HAP-1 (cell line): ENCODE measurements at regions not wholly inside any gene's neighbourhood (a gene's known extent, or its start where the extent isn't known, plus 50 kb on each side); places are given as distances from the start of the nearest gene placed in this dataset.
"Not testable (repeated sequence)": the region's sequence is repeated elsewhere in the genome, so short reads cannot be mapped to it uniquely, and the experiment has no call there.

Experiments
- DNase-seq, 2 experiments: peaks; one replicate each; pipeline ENCODE4 v3.0.0-alpha.2; 2016 to 2020; ENCODE audit warnings: low spot score in 2 of 2
- H3K27me3 ChIP-seq: fragments of 250-450 bp; sonication (Bioruptor Pico); 2 replicates; pipeline ENCODE4 v1.5.1; 2020; ENCODE audit warnings: low read depth, mild to moderate bottlenecking, moderate library complexity
- H3K36me3 ChIP-seq: fragments of 250-450 bp; sonication (Bioruptor Pico); replicated peaks from 2 replicates; pipeline ENCODE4 v1.5.1; 2020; ENCODE audit warnings: mild to moderate bottlenecking
- H3K4me1 ChIP-seq: fragments of 250-450 bp; sonication (Bioruptor Pico); 2 replicates; pipeline ENCODE4 v1.5.1; 2020; ENCODE audit warnings: mild to moderate bottlenecking
- H3K4me3 ChIP-seq: fragments of 250-450 bp; sonication (Bioruptor Pico); 2 replicates; pipeline ENCODE4 v1.5.1; 2020; ENCODE audit warnings: mild to moderate bottlenecking, moderate library complexity
- H3K9me3 ChIP-seq: fragments of 250-450 bp; sonication (Bioruptor Pico); 2 replicates; pipeline ENCODE4 v1.5.1; 2020; ENCODE audit warnings: mild to moderate bottlenecking, moderate library complexity
- in situ Hi-C: fragments of 300-500 bp; cut with MboI; formaldehyde crosslinking; loops from 3 replicates; pipeline ENCODE4 v1.14.3; 2020; ENCODE audit warnings: low sequenced_read_pairs, inconsistent platforms, mixed read lengths

GRCh38 chr12:83958997-83959396 is 953.6 kb downstream of the SLC6A15 start:
- Histone ChIP-seq H3K4me1 (peaks cover 30% of the 10 kb centered on the region), H3K36me3 (no peaks in the 10 kb centered on the region), H3K4me3 (no peak overlapping the region), H3K9me3 (no peaks in the 10 kb centered on the region), H3K27me3 (no peaks in the 10 kb centered on the region)
- in situ Hi-C loops = no loop called here
- DNase-seq = no peak

- peak; percentile 33 to 71 for DNase-seq
- Histone ChIP-seq H3K9me3 (no peaks in the 10 kb centered on the region), H3K4me3 (no peak overlapping the region), H3K36me3 (no peaks in the 10 kb centered on the region), H3K4me1 (peaks cover 30% of the 10 kb centered on the region), H3K27me3 (no peaks in the 10 kb centered on the region)
- in situ Hi-C loops = no loop called here
Measured at GRCh38 chr12:83954956-83955601, 957.5 kb downstream of the SLC6A15 start.

GRCh38 chr12:83954071-83954789 is 958.4 kb downstream of the SLC6A15 start:
- DNase-seq = peak in 1 of 2 experiments; percentile 39
- Histone ChIP-seq H3K9me3 (no peaks in the 10 kb centered on the region), H3K4me1 (peaks cover 23% of the 10 kb centered on the region), H3K27me3 (no peaks in the 10 kb centered on the region), H3K36me3 (no peaks in the 10 kb centered on the region), H3K4me3 (no peak overlapping the region)
- in situ Hi-C loops = no loop called here

- Histone ChIP-seq H3K36me3 (no peaks in the 10 kb centered on the region), H3K27me3 (no peaks in the 10 kb centered on the region), H3K4me1 (peaks cover 11% of the 10 kb centered on the region), H3K9me3 (no peaks in the 10 kb centered on the region), H3K4me3 (no peak overlapping the region)
- DNase-seq = peak in 1 of 2 experiments; percentile 43
- in situ Hi-C loops = no loop called here
Measured at GRCh38 chr12:83945871-83946270, 966.7 kb downstream of the SLC6A15 start.

GRCh38 chr12:83939718-83940117 is 972.9 kb downstream of the SLC6A15 start:
- H3K9me3 ChIP-seq = no peaks in the 10 kb centered on the region
- in situ Hi-C loops = no loop called here
- no peaks in the 10 kb centered on the region for H3K27me3 ChIP-seq
- no peaks in the 10 kb centered on the region for H3K36me3 ChIP-seq
- no peak overlapping the region for H3K4me3 ChIP-seq
- no peaks in the 10 kb centered on the region for H3K4me1 ChIP-seq
- DNase-seq = no peak

GRCh38 chr12:83933615-83934014 is 979.0 kb downstream of the SLC6A15 start:
- H3K9me3 ChIP-seq = no peaks in the 10 kb centered on the region
- DNase-seq = no peak
- H3K4me1 ChIP-seq = no peaks in the 10 kb centered on the region
- H3K27me3 ChIP-seq = no peaks in the 10 kb centered on the region
- in situ Hi-C loops = no loop called here
- no peaks in the 10 kb centered on the region for H3K36me3 ChIP-seq
- H3K4me3 ChIP-seq = no peak overlapping the region

GRCh38 chr12:83932011-83932410 is 980.6 kb downstream of the SLC6A15 start:
- DNase-seq = no peak
- Histone ChIP-seq H3K4me1 (no peaks in the 10 kb centered on the region), H3K4me3 (no peak overlapping the region), H3K36me3 (no peaks in the 10 kb centered on the region), H3K9me3 (no peaks in the 10 kb centered on the region), H3K27me3 (no peaks in the 10 kb centered on the region)
- in situ Hi-C loops = no loop called here

- no peaks in the 10 kb centered on the region for H3K27me3 ChIP-seq
- no peaks in the 10 kb centered on the region for H3K4me1 ChIP-seq
- in situ Hi-C loops = no loop called here
- DNase-seq = no peak
- H3K4me3 ChIP-seq = no peak overlapping the region
- no peaks in the 10 kb centered on the region for H3K9me3 ChIP-seq
- H3K36me3 ChIP-seq = no peaks in the 10 kb centered on the region
Measured at GRCh38 chr12:83931451-83931850, 981.1 kb downstream of the SLC6A15 start.

GRCh38 chr12:83929792-83930191 is 982.8 kb downstream of the SLC6A15 start:
- H3K9me3 ChIP-seq, in situ Hi-C loops, H3K27me3 ChIP-seq: not testable (repeated sequence)

GRCh38 chr12:83920821-83921547 is 991.6 kb downstream of the SLC6A15 start:
- H3K27me3 ChIP-seq = no peaks in the 10 kb centered on the region
- no peaks in the 10 kb centered on the region for H3K9me3 ChIP-seq
- DNase-seq = no peak
- no peak overlapping the region for H3K4me3 ChIP-seq
- no peaks in the 10 kb centered on the region for H3K4me1 ChIP-seq
- H3K36me3 ChIP-seq = no peaks in the 10 kb centered on the region
- in situ Hi-C loops = no loop called here

More at GRCh38 chr12:83929792-83930191, 982.8 kb downstream of the SLC6A15 start:
- H3K4me1 ChIP-seq, H3K4me3 ChIP-seq, DNase-seq, H3K36me3 ChIP-seq: not testable (repeated sequence)

- H3K27me3 ChIP-seq = no peaks in the 10 kb centered on the region
- in situ Hi-C loops = no loop called here
- H3K4me3 ChIP-seq = no peak overlapping the region
- no peaks in the 10 kb centered on the region for H3K36me3 ChIP-seq
- H3K4me1 ChIP-seq = no peaks in the 10 kb centered on the region
- DNase-seq = no peak
- H3K9me3 ChIP-seq = no peaks in the 10 kb centered on the region
Measured at GRCh38 chr12:83919081-83919480, 993.5 kb downstream of the SLC6A15 start.

- Histone ChIP-seq H3K27me3 (no peaks in the 10 kb centered on the region), H3K36me3 (no peaks in the 10 kb centered on the region), H3K4me3 (no peak overlapping the region), H3K4me1 (no peaks in the 10 kb centered on the region), H3K9me3 (no peaks in the 10 kb centered on the region)
- in situ Hi-C loops = no loop called here
- no peak for DNase-seq
Measured at GRCh38 chr12:83904175-83904574, 1008.4 kb downstream of the SLC6A15 start.

GRCh38 chr12:83896416-83896815 is 1016.2 kb downstream of the SLC6A15 start:
- Histone ChIP-seq H3K27me3 (no peaks in the 10 kb centered on the region), H3K4me3 (no peak overlapping the region), H3K36me3 (no peaks in the 10 kb centered on the region), H3K9me3 (no peaks in the 10 kb centered on the region), H3K4me1 (no peaks in the 10 kb centered on the region)
- DNase-seq = no peak
- in situ Hi-C loops = no loop called here

- in situ Hi-C loops = no loop called here
- H3K36me3 ChIP-seq = no peaks in the 10 kb centered on the region
- H3K9me3 ChIP-seq = no peaks in the 10 kb centered on the region
- no peak overlapping the region for H3K4me3 ChIP-seq
- no peak for DNase-seq
- no peaks in the 10 kb centered on the region for H3K27me3 ChIP-seq
- no peaks in the 10 kb centered on the region for H3K4me1 ChIP-seq
Measured at GRCh38 chr12:83893101-83893500, 1019.5 kb downstream of the SLC6A15 start.
